ENCODE measurements at regions not wholly inside any gene's neighbourhood (a gene's known extent, or its start where the extent isn't known, plus 50 kb on each side); places are given as distances from the start of the nearest gene placed in this dataset.
A peak's percentile ranks its signal among the peaks of the same experiment; 100 is the strongest.
"Not testable (repeated sequence)": the region's sequence is repeated elsewhere in the genome, so short reads cannot be mapped to it uniquely, and the experiment has no call there.

- DNase-seq: no peak
Measured at GRCh38 chr5:138702166-138703077, 50.8 kb upstream of the CTNNA1 start.

GRCh38 chr5:138701678-138702077 lies 51.5 kb upstream of the CTNNA1 start:
- no peak for DNase-seq

- no peak for DNase-seq
Measured at GRCh38 chr5:138700581-138701362, 52.5 kb upstream of the CTNNA1 start.

- DNase-seq: no peak
Measured at GRCh38 chr5:138699482-138699881, 53.7 kb upstream of the CTNNA1 start.

GRCh38 chr5:138698713-138699112 lies 54.5 kb upstream of the CTNNA1 start:
- no peak for DNase-seq

GRCh38 chr5:138697720-138698360 lies 55.4 kb upstream of the CTNNA1 start:
- DNase-seq: no peak

GRCh38 chr5:138696501-138696900 lies 56.7 kb upstream of the CTNNA1 start:
- DNase-seq: no peak

- DNase-seq: no peak
Measured at GRCh38 chr5:138695781-138696180, 57.4 kb upstream of the CTNNA1 start.

GRCh38 chr5:138694146-138694545 lies 59.1 kb upstream of the CTNNA1 start:
- DNase-seq: no peak

- no peak for DNase-seq
Measured at GRCh38 chr5:138692370-138692769, 60.9 kb upstream of the CTNNA1 start.

- no peak for DNase-seq
Measured at GRCh38 chr5:138686668-138687067, 66.6 kb upstream of the CTNNA1 start.

- no peak for DNase-seq
Measured at GRCh38 chr5:138685193-138685745, 68.0 kb upstream of the CTNNA1 start.

GRCh38 chr5:138682462-138682861 lies 70.8 kb upstream of the CTNNA1 start:
- DNase-seq: not testable (repeated sequence)

GRCh38 chr5:138678826-138679225 lies 74.4 kb upstream of the CTNNA1 start:
- DNase-seq: not testable (repeated sequence)

GRCh38 chr5:138677782-138678181 lies 75.4 kb upstream of the CTNNA1 start:
- DNase-seq: no peak

GRCh38 chr5:138676556-138677193 lies 76.5 kb upstream of the CTNNA1 start:
- DNase-seq: no peak

GRCh38 chr5:138676002-138676401 lies 77.2 kb upstream of the CTNNA1 start:
- DNase-seq: no peak

- DNase-seq: peak; percentile 62
Measured at GRCh38 chr5:138668451-138669380, 84.5 kb upstream of the CTNNA1 start.

GRCh38 chr5:138667782-138668331 lies 85.4 kb upstream of the CTNNA1 start:
- not testable (repeated sequence) for DNase-seq

GRCh38 chr5:138666226-138666742 lies 86.9 kb upstream of the CTNNA1 start:
- no peak for DNase-seq

GRCh38 chr5:138665261-138665660 lies 88.0 kb upstream of the CTNNA1 start:
- DNase-seq: no peak

Measured in CD4-positive, alpha-beta T cell treated with Interleukin-17A for 1 hour (primary cell).